Right cardiac atrium (tissue), 5 donors: ENCODE measurements at regions not wholly inside any gene's neighbourhood (a gene's known extent, or its start where the extent isn't known, plus 50 kb on each side); places are given as distances from the start of the nearest gene placed in this dataset.
A peak's percentile ranks its signal among the peaks of the same experiment; 100 is the strongest.

ENCODE experiments used
- ATAC-seq, 2 donors: fragments of 200-7000 bp; cut with Tn5 transposase; one replicate each; pipeline versions ENCODE4 v1.8.0 to v1.9.1; 2020; ENCODE audit warnings: moderate library complexity in 2 of 2, mild to moderate bottlenecking in 1 of 2
- DNase-seq, 3 donors: peaks; one replicate each; pipeline ENCODE4 v3.0.0-alpha.2; 2020
- H3K27ac ChIP-seq: one replicate; pipeline ENCODE4 v1.5.1; 2013; ENCODE audit warnings: mild to moderate bottlenecking, low read length, control low read depth, moderate library complexity
- H3K27me3 ChIP-seq: one replicate; pipeline ENCODE4 v1.6.1; 2013; ENCODE audit not compliant: control insufficient read depth, insufficient read depth
- H3K4me1 ChIP-seq: one replicate; pipeline ENCODE4 v1.6.1; 2013; ENCODE audit warnings: low read length; ENCODE audit not compliant: control insufficient read depth, insufficient read depth
- H3K4me3 ChIP-seq: one replicate; pipeline ENCODE4 v1.5.1; 2013; ENCODE audit warnings: low read length, control low read depth
- H3K9me3 ChIP-seq: one replicate; pipeline ENCODE4 v1.6.1; 2013; ENCODE audit warnings: low read length; ENCODE audit not compliant: control insufficient read depth
- WGBS: extraction: QIAGEN DNeasy Blood & Tissue Kit; methylation state at CpG from one replicate; pipeline ENCODE4 v1.1.7; 2013; 5-methylcytosine and 5-hydroxymethylcytosine counted together
- intact Hi-C, 4 donors: fragments of 100-400 bp; cut with DNase I; formaldehyde crosslinking; loops; one replicate each; pipeline versions ENCODE4 v1.11.0 to v1.14.0; 2022 to 2023
- donor health status: healthy with polysubstance abuse.
- donor health status: DM: no; HTN: yes; CAD: no.
- donor health status: DM: no; HTN: no; CAD: no.
- donor health status: DM: no; HTN: yes; CAD: no; lungs with severe emphysema.
- donor health status: DM: yes; HTN: yes; CAD: no.

DNA sequence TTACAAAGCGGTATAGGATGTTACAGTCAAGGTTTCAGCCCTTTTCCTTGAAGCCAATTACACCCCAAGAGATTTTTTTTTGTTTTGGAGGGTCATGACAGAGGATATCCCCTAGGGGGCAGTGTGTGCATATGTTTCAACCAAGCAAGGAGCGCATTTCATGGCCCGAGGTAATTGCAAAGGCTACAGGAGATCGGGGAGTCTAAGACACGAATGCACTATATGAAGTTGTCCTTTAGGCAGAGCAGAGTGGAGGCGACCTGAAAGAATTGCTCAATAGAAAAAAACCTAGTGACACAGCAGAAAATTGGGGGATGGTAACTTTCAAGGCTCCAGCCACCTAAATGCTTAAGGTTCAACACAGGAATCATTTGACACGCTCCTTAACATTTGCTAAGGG is 219.8 kb upstream of the PARD3B start:
- WGBS: 17% methylated on average over 7 of the region's 7 CpGs
- ATAC-seq (peak; percentile 70 to 84), DNase-seq (peak in 2 of 3 donors; percentile 51 to 55)
- Histone ChIP-seq H3K9me3 (no peaks in the 10 kb centered on the region), H3K4me1 (no peaks in the 10 kb centered on the region), H3K27ac (no peak overlapping the region), H3K4me3 (no peak overlapping the region), H3K27me3 (no peaks in the 10 kb centered on the region)
- intact Hi-C loops: loop anchor here in 3 of 4 donors (5.0 to 10.0 kb wide), 4 partner anchors 367 to 1359 kb away; partner anchors contain the start of gene NRP2 (in 1 of the 3)

DNA sequence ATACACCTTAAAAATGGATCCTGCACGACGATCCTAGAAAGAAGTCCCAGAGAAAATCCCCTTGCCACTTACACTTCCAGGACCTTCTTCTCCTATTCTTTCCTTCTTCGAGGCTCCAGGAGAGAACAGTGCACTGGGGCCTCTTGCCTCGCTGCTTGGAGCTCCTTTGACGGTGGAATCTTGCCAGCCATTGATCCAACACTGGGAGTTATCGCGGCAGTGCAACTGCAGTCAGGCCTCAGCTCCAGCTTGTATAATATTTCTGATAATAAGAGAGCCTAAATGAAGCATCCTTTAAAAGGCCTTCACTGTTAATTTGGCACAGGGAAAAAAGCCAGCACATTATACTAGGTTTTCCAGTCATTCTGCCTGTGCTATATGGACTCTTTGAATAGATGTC is 216.9 kb upstream of the PARD3B start:
- no peak for DNase-seq
- Histone ChIP-seq H3K9me3 (no peaks in the 10 kb centered on the region), H3K27me3 (no peaks in the 10 kb centered on the region), H3K4me3 (no peak overlapping the region), H3K4me1 (no peaks in the 10 kb centered on the region), H3K27ac (no peak overlapping the region)
- whole genome bisulfite sequencing: 85% methylated on average over 7 of the region's 7 CpGs
- intact Hi-C loops: loop anchor here in 3 of 4 donors (5.0 to 10.0 kb wide), 4 partner anchors 364 to 1356 kb away; partner anchors contain the start of gene NRP2 (in 1 of the 3)
- ATAC-seq: no peak

DNA sequence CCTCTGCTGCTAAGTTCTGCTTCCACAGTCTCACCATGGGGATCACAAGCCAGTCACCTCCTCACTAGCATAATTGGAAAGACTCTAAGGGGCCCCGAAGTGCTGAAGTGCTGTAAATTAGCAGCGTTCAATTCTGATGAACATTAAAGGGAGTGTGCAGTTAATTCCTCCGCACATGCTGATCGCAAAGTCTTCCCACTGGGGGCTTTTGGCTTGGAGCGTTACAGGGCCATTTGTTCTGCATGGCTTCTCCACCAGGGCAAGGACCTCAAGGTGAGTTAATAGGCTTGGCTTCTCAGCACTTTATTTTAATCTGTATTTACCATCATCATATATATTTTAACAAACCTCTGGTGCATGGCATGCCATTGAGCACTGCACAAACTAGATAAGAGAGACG is 216.3 kb upstream of the PARD3B start:
- DNase-seq: no peak

DNA sequence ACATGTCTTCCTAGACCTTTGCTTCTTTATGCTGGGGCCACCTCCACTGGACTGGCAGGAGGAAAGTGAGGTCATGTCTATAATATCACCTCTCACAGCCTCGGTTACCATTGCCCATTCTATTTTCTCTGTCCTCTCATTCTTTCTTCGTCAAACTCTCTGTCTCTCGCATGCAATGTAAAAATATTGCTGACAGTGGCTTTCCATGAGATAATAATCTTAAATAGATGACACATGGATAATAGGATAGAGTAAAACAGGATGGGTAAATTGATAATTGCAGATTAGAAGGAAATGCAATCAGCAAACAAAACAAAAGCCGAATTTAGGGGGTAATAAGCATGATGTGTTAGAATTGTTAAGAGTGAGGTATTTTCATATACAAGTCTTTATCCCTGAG is 215.7 kb upstream of the PARD3B start:
- WGBS: 91% methylated on average over 4 of the region's 4 CpGs
- intact Hi-C loops: loop anchor here in 3 of 4 donors (5.0 to 10.0 kb wide), 4 partner anchors 363 to 1355 kb away; partner anchors contain the start of gene NRP2 (in 1 of the 3)

More for the DNA sequence above, 216.3 kb upstream of the PARD3B start:
- Histone ChIP-seq H3K9me3 (no peaks in the 10 kb centered on the region), H3K27ac (no peak overlapping the region), H3K4me1 (no peaks in the 10 kb centered on the region), H3K27me3 (no peaks in the 10 kb centered on the region), H3K4me3 (no peak overlapping the region)
- WGBS: 96% methylated on average over 6 of the region's 6 CpGs
- no peak for ATAC-seq
- intact Hi-C loops: loop anchor here in 3 of 4 donors (5.0 to 10.0 kb wide), 4 partner anchors 363 to 1356 kb away; partner anchors contain the start of gene NRP2 (in 1 of the 3)

DNA sequence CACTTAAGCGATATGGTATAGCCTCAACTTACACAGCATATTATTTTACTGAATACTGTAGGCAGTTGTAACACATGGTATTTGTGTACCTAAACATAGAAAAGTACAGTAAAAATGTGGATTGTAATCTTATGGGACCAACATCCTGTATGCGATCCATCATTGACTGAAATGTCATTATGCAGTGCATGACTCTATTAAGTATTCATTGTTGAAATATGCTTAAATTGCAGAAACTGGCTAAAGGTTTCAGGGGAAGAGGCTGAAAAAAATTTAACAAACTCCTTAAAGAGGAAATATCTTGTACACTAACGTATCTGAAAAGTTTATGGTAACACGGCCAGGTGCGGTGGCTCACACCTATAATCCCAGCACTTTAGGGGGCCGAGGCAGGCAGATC is 214.1 kb upstream of the PARD3B start:
- no peak for ATAC-seq
- intact Hi-C loops: no loop called here

More for the DNA sequence above, 215.7 kb upstream of the PARD3B start:
- Histone ChIP-seq H3K4me1 (no peaks in the 10 kb centered on the region), H3K27me3 (no peaks in the 10 kb centered on the region), H3K27ac (no peak overlapping the region), H3K4me3 (no peak overlapping the region), H3K9me3 (no peaks in the 10 kb centered on the region)
- DNase-seq (no peak), ATAC-seq (no peak)

DNA sequence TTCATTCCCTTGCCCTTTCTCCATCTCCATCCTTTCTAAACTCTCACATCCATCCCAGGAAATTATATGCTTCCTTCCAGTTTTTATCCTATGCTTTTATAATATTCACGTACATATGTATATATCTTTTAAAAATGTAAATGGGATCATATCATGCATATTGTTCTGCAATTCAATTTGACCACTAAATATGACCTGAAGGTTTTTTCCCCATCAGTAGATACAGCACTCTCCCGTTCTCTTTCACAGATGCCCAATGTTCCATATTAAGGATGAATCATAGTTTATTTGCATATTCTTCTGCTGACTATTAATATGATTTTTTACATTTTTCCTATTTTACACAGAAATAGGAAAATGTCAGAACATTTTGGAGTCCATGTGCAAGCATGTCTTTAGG is 213.3 kb upstream of the PARD3B start:
- Histone ChIP-seq H3K9me3 (no peaks in the 10 kb centered on the region), H3K4me3 (no peak overlapping the region), H3K4me1 (no peaks in the 10 kb centered on the region), H3K27me3 (no peaks in the 10 kb centered on the region), H3K27ac (no peak overlapping the region)
- DNase-seq (no peak), ATAC-seq (no peak)
- intact Hi-C loops: no loop called here
- 89% methylated on average over 2 of the region's 2 CpGs for whole genome bisulfite sequencing

More for the DNA sequence above, 214.1 kb upstream of the PARD3B start:
- DNase-seq: no peak
- H3K27ac ChIP-seq: no peak overlapping the region
- H3K4me3 ChIP-seq: no peak overlapping the region
- no peaks in the 10 kb centered on the region for H3K9me3 ChIP-seq
- no peaks in the 10 kb centered on the region for H3K4me1 ChIP-seq
- 97% methylated on average over 6 of the region's 6 CpGs for WGBS
- no peaks in the 10 kb centered on the region for H3K27me3 ChIP-seq

DNA sequence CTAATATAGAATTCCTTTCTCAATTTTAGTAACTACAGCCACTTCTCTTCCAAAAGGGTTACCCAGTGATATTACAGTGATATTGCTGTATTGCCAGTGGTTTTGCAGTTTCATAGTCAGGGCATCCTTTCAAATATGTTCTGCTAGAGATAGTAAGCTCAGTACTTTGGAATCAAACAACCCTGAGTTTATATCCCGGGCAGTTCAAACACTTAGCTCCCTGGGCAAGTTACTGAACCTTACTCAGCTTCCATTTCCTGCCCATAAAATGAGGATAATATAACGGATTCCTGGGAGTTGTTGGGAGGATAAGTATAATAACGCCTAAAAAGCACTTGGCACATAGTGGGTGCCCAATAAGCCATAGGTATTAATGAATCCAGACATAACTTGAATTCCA is 212.6 kb upstream of the PARD3B start:
- Histone ChIP-seq H3K9me3 (no peaks in the 10 kb centered on the region), H3K4me1 (no peaks in the 10 kb centered on the region), H3K4me3 (no peak overlapping the region), H3K27ac (no peak overlapping the region), H3K27me3 (no peaks in the 10 kb centered on the region)
- ATAC-seq: no peak
- no peak for DNase-seq
- intact Hi-C loops: no loop called here
- WGBS: 75% methylated on average over 3 of the region's 3 CpGs

DNA sequence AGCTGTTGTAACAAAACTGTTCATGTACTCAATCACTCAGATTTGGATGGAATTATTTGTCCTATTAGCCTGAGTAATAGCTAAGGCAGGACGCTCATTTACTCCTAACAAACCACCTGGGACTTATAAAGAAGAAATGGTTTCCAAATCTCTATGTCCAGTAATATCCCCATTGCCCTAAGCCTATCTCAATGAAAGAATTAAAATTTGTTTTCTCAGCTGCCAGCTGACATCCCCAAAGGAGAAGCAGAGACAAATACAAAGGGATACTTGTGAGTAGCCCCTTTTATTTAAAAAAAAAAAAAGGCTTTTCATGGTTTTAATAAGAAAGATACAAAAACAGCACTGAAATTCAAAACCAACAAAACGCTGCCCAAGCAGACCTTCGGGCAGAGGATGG is 211.4 kb upstream of the PARD3B start:
- 64% methylated on average over 3 of the region's 3 CpGs for WGBS
- Histone ChIP-seq H3K4me3 (no peak overlapping the region), H3K9me3 (no peaks in the 10 kb centered on the region), H3K27me3 (no peaks in the 10 kb centered on the region), H3K4me1 (no peaks in the 10 kb centered on the region), H3K27ac (no peak overlapping the region)
- DNase-seq (no peak), ATAC-seq (no peak)
- intact Hi-C loops: no loop called here

DNA sequence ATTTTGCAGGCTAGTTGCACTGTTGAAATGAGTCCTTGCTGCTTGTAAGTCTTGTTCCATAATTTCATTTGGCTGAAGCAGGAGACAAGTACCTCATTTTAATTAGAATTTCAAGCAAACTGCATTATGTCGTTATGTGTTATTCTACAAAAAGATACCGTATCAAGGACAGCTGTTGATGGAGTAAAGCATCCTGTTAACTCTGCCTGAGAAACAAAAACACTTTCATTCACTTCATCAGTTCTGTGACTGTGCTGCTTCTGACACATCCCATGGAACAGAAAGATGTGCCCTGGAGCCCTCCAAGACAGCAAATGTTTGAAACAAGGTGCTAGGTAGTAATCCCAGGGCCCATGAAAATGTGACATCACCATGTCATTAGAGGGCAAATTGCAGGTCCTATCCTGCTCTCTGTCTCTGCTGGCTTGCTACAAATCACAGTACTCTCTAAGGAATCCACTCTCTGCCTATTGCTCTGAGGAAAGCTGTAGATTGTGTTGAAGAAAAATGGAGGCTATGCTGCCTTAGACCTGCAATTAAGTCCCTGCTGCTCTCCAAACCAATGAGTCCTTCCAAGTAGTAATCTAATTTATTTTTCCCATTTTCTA is 209.7 kb upstream of the PARD3B start:
- ATAC-seq (no peak), DNase-seq (no peak)
- Histone ChIP-seq H3K9me3 (no peaks in the 10 kb centered on the region), H3K27ac (no peak overlapping the region), H3K4me3 (no peak overlapping the region), H3K4me1 (no peaks in the 10 kb centered on the region), H3K27me3 (no peaks in the 10 kb centered on the region)
- 60% methylated on average over 2 of the region's 2 CpGs for WGBS
- intact Hi-C loops: no loop called here

DNA sequence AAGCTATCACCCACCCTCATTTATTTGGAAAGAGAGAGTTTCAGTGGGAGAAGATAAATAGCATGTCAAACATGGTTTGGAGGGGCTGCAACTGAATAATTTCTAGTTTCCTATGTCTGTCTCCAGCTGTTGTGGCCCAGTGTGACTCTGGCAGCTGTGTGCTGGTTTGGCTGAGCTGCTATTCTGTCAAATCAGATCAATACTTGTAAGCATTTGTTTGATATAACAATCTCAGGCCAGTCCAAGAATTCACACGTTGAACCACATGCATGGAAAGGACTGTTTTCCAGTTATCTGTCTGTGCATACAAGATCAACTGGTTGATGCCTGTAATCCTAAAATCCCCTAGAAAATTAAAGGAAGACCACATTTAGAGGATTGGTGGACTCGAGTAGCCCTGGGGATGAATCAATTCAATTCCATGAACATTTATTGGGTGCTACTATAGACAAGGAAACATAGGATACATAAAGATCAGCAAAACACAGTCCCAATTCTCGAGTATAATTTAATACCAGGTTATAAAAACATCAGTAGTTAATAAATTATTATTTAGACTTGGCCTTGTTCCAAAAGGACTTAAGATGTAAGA is 209.0 kb upstream of the PARD3B start:
- H3K4me1 ChIP-seq: no peaks in the 10 kb centered on the region
- H3K27ac ChIP-seq: no peak overlapping the region
- H3K9me3 ChIP-seq: no peaks in the 10 kb centered on the region
- no peaks in the 10 kb centered on the region for H3K27me3 ChIP-seq
- no peak for DNase-seq
- WGBS: 74% methylated on average over 3 of the region's 3 CpGs
- intact Hi-C loops: no loop called here
- ATAC-seq: no peak
- no peak overlapping the region for H3K4me3 ChIP-seq

DNA sequence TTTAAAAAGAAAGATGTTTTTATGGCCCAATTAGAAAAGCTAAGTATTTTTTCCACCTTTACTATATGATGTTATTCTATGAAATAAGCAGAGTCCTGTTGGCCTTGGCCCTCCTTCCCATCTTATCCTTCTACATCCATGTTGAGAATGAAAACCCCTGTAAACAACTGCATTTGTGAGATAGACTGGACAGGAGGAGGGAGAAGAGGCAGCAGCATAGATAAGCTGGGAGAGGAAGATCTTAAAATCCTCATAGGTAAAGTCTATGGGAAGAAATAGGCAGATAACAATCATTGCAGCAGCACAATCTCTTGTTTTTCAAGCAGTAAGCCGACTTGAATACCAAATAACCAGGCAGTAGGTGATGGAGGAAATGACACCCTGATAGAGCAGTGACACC is 207.6 kb upstream of the PARD3B start:
- DNase-seq (no peak), ATAC-seq (no peak)
- Histone ChIP-seq H3K27ac (no peak overlapping the region), H3K9me3 (no peaks in the 10 kb centered on the region), H3K4me1 (no peaks in the 10 kb centered on the region), H3K27me3 (no peaks in the 10 kb centered on the region), H3K4me3 (no peak overlapping the region)
- intact Hi-C loops: no loop called here
- WGBS: 73% methylated on average over 1 of the region's 1 CpG
